Calu3 (cell line): ENCODE measurements at regions not wholly inside any gene's neighbourhood (a gene's known extent, or its start where the extent isn't known, plus 50 kb on each side); places are given as distances from the start of the nearest gene placed in this dataset.

Experiments
- BruUV-seq: library from RNA; stranded (reverse); fragments of 400-500 nt; replicated peaks from 2 replicates; lab custom pipeline; 2021; lab: Mats Ljungman, UMichigan
- CTCF ChIA-PET: fragments of 300-600 bp; sonication (Branson Sonifier 250); formaldehyde crosslinking; loops from one replicate; lab custom pipeline; 2022; ENCODE audit warnings: antibody characterized with exemption; lab: Charles Lee
- DNase-seq: peaks from one replicate; pipeline ENCODE4 v3.0.0; 2022
- H3K27ac Mint-ChIP-seq: one replicate; pipeline ENCODE4 v1.8.0; 2022; ENCODE audit warnings: mixed read lengths; ENCODE audit not compliant: unreplicated experiment
- H3K27me3 Mint-ChIP-seq: one replicate; pipeline ENCODE4 v1.8.0; 2022; ENCODE audit warnings: mixed read lengths; ENCODE audit not compliant: unreplicated experiment
- H3K36me3 Mint-ChIP-seq: one replicate; pipeline ENCODE4 v1.8.0; 2022; ENCODE audit warnings: mild to moderate bottlenecking, moderate library complexity, mixed read lengths; ENCODE audit not compliant: insufficient read depth, unreplicated experiment
- H3K4me1 Mint-ChIP-seq: one replicate; pipeline ENCODE4 v1.8.0; 2022; ENCODE audit warnings: mild to moderate bottlenecking, low read depth, mixed read lengths; ENCODE audit not compliant: unreplicated experiment
- H3K4me3 Mint-ChIP-seq: one replicate; pipeline ENCODE4 v1.8.0; 2022; ENCODE audit warnings: mild to moderate bottlenecking, low read depth, moderate library complexity, mixed read lengths; ENCODE audit not compliant: unreplicated experiment
- H3K9me3 Mint-ChIP-seq: one replicate; pipeline ENCODE4 v1.8.0; 2022; ENCODE audit warnings: low read depth, mixed read lengths; ENCODE audit not compliant: unreplicated experiment
- CTCF ChIP-seq: fragments of 200-600 bp; IDR thresholded peaks from one replicate; pipeline ENCODE4 v1.8.0; 2022; ENCODE audit warnings: antibody characterized with exemption; ENCODE audit not compliant: unreplicated experiment
- intact Hi-C: fragments of 100-400 bp; cut with micrococcal nuclease; formaldehyde crosslinking; loops from one replicate; pipeline ENCODE4 v1.10.0; 2022; ENCODE audit not compliant: unreplicated experiment

DNA sequence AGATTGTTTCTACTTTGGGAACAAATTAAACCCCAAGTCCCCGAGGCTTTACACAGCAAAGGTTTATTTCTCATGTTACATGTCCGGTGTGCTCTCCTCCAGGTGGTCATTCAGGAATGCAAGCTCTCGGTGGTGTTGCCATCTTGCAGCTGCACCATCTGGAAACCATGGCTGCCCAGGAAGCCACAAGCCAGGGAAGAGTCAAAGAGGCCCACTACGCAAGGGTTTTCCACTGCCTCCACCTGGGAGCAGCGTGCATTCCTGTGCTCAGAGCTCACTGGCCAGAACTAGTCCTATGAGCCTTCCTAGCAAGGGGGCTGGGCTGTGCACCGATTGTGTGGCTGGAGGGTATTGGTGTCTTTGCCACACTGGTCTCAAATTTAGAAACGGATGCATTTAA, 128.8 kb upstream of the FOXF1 start:
- intact Hi-C loops: no loop called here
- H3K27ac Mint-ChIP-seq: no peak overlapping the region
- H3K36me3 Mint-ChIP-seq: no peaks in the 10 kb centered on the region
- CTCF ChIA-PET: interaction anchor here (1.0 kb wide), 1 partner anchor 11 kb away, joined by 3 read pairs; no protein-coding TSS in a partner anchor
- DNase-seq: no peak
- no peak for TF ChIP-seq CTCF
- no peaks in the 10 kb centered on the region for H3K4me1 Mint-ChIP-seq
- no peak overlapping the region for H3K4me3 Mint-ChIP-seq
- BruUV-seq: no TSS peak
- H3K27me3 Mint-ChIP-seq: peaks cover 94% of the 10 kb centered on the region
- no peaks in the 10 kb centered on the region for H3K9me3 Mint-ChIP-seq

- peaks cover 90% of the 10 kb centered on the region for H3K27me3 Mint-ChIP-seq
- CTCF ChIA-PET: no interaction called here
- no TSS peak for BruUV-seq
- H3K36me3 Mint-ChIP-seq: no peaks in the 10 kb centered on the region
- H3K27ac Mint-ChIP-seq: no peak overlapping the region
- H3K4me3 Mint-ChIP-seq: no peak overlapping the region
- no peak for DNase-seq
- TF ChIP-seq CTCF: no peak
- intact Hi-C loops: no loop called here
- H3K4me1 Mint-ChIP-seq: no peaks in the 10 kb centered on the region
- no peaks in the 10 kb centered on the region for H3K9me3 Mint-ChIP-seq
Observed at GRCh38 chr16:86382067-86382773, 128.1 kb upstream of the FOXF1 start.

DNA sequence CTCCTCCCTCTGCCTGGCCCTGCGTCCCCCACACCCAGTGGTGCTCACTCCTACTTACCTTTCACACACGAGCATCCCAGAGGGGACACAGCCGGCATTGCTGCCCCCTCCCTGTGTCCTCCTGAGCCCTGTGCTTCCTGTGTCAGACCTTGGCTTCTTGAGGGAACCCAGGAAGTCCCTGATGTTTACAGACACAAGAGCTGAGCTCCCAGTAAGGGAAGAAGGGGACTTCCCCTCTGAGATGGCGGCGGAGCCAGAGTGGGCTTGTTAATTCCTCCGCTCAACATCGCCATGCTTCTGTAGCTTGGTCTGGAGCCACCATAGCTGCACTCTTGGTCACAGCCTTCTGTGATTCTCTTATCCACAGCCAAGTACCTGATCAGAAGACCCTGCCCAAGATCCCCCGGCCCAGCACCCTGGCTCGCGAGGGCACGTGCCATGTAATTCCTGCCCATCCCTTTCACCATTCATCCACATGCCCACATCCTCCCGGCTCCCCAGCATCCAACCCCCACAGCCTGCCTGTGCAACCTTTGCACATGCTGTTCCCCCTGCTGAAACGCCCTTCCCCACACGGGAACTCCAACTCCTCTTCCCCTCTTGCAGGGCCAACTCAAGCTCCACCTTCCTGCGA, 127.4 kb upstream of the FOXF1 start:
- DNase-seq: no peak
- Mint-ChIP-seq H3K27ac (no peak overlapping the region), H3K27me3 (peaks cover 90% of the 10 kb centered on the region), H3K36me3 (no peaks in the 10 kb centered on the region), H3K4me1 (no peaks in the 10 kb centered on the region), H3K9me3 (no peaks in the 10 kb centered on the region), H3K4me3 (no peak overlapping the region)
- no TSS peak for BruUV-seq
- TF ChIP-seq CTCF: no peak
- CTCF ChIA-PET: interaction anchor here (0.6 to 0.8 kb wide), 2 partner anchors 304 to 904 kb away, joined by 4 to 5 read pairs; no protein-coding TSS in a partner anchor
- intact Hi-C loops: no loop called here

GRCh38 chr16:86383488-86384262, 126.7 kb upstream of the FOXF1 start:
- H3K4me1 Mint-ChIP-seq: no peaks in the 10 kb centered on the region
- TF ChIP-seq CTCF: no peak
- no peaks in the 10 kb centered on the region for H3K9me3 Mint-ChIP-seq
- intact Hi-C loops: no loop called here
- H3K4me3 Mint-ChIP-seq: no peak overlapping the region
- no peak for DNase-seq
- no TSS peak for BruUV-seq
- CTCF ChIA-PET: interaction anchor here (0.6 to 0.8 kb wide), 3 partner anchors 8 to 904 kb away, joined by 4 to 7 read pairs (median 5); no protein-coding TSS in a partner anchor
- H3K36me3 Mint-ChIP-seq: no peaks in the 10 kb centered on the region
- H3K27me3 Mint-ChIP-seq: peaks cover 90% of the 10 kb centered on the region
- no peak overlapping the region for H3K27ac Mint-ChIP-seq
